ENCODE measurements at regions not wholly inside any gene's neighbourhood (a gene's known extent, or its start where the extent isn't known, plus 50 kb on each side); places are given as distances from the start of the nearest gene placed in this dataset.

GRCh38 chr20:50284811-50285375 is 94.3 kb downstream of the CEBPB start:
- TF ChIP-seq POLR2AphosphoS5 (IDR thresholded peaks at IDR 0.05; ENCODE audit: low read depth, low read length) (no peak), POLR2A (IDR thresholded peaks at IDR 0.05; ENCODE audit: low read depth, low read length) (no peak)

Data from GM12892 (cell line).